ENCODE measurements at regions not wholly inside any gene's neighbourhood (a gene's known extent, or its start where the extent isn't known, plus 50 kb on each side); places are given as distances from the start of the nearest gene placed in this dataset.
"Not testable (repeated sequence)": the region's sequence is repeated elsewhere in the genome, so short reads cannot be mapped to it uniquely, and the experiment has no call there.

DNA sequence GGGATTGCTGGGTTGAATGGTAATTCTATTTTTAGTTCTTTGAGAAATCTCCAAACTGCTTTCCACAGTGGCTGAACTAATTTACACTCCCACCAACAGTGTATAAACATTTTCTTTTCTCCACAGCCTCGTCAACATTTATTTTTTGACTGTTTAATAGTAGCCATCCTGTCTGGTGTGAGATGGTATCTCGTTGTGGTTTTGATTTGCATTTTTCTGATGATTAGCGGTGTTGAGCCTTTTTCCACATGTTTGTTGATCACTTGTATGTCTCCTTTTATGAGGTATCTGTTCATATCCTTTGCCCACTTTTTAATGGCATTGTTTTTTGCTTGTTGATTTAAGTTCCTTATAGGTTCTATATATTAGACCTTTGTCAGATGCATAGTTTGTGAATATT, 85.1 kb upstream of the SMAD3 start:
- not testable (repeated sequence) for TF ChIP-seq MXI1 (IDR thresholded peaks at IDR 0.05; ENCODE audit: borderline replicate concordance, low read depth, low read length); RAD21 (IDR thresholded peaks at IDR 0.05; ENCODE audit: low read length); CTCF (conservative IDR thresholded peaks at IDR 0.05; ENCODE audit: low read depth, low read length); USF2 (IDR thresholded peaks at IDR 0.05; ENCODE audit: low read depth, low read length); POLR2A (IDR thresholded peaks at IDR 0.05; ENCODE audit: low read depth, low read length); RCOR1 (IDR thresholded peaks at IDR 0.05; ENCODE audit: insufficient replicate concordance, low read length)
